ENCODE measurements at regions not wholly inside any gene's neighbourhood (a gene's known extent, or its start where the extent isn't known, plus 50 kb on each side); places are given as distances from the start of the nearest gene placed in this dataset.

- FAIRE-seq = no peak
Observed at GRCh38 chr2:22525681-22526080, 859.3 kb upstream of the KLHL29 start.

- FAIRE-seq = no peak
Observed at GRCh38 chr2:22530131-22530530, 854.8 kb upstream of the KLHL29 start.

- no peak for FAIRE-seq
Observed at GRCh38 chr2:22536133-22536532, 848.8 kb upstream of the KLHL29 start.

- FAIRE-seq = no peak
Observed at GRCh38 chr2:22554453-22554852, 830.5 kb upstream of the KLHL29 start.

GRCh38 chr2:22557406-22557805 is 827.6 kb upstream of the KLHL29 start:
- no peak for FAIRE-seq

GRCh38 chr2:22560021-22560420 is 825.0 kb upstream of the KLHL29 start:
- FAIRE-seq = no peak

- FAIRE-seq = no peak
Observed at GRCh38 chr2:22579341-22579740, 805.6 kb upstream of the KLHL29 start.

- FAIRE-seq = no peak
Observed at GRCh38 chr2:22582107-22582506, 802.9 kb upstream of the KLHL29 start.

GRCh38 chr2:22596306-22596705 is 788.7 kb upstream of the KLHL29 start:
- FAIRE-seq = no peak

- no peak for FAIRE-seq
Observed at GRCh38 chr2:22600156-22600555, 784.8 kb upstream of the KLHL29 start.

- FAIRE-seq = no peak
Observed at GRCh38 chr2:22600999-22601398, 784.0 kb upstream of the KLHL29 start.

- FAIRE-seq = no peak
Observed at GRCh38 chr2:22604136-22604535, 780.8 kb upstream of the KLHL29 start.

- no peak for FAIRE-seq
Observed at GRCh38 chr2:22616031-22616430, 768.9 kb upstream of the KLHL29 start.

GRCh38 chr2:22623620-22624019 is 761.4 kb upstream of the KLHL29 start:
- no peak for FAIRE-seq

- no peak for FAIRE-seq
Observed at GRCh38 chr2:22626621-22627020, 758.4 kb upstream of the KLHL29 start.

- FAIRE-seq = no peak
Observed at GRCh38 chr2:22628221-22628620, 756.8 kb upstream of the KLHL29 start.

GRCh38 chr2:22628906-22629305 is 756.1 kb upstream of the KLHL29 start:
- no peak for FAIRE-seq

- FAIRE-seq = no peak
Observed at GRCh38 chr2:22634167-22634566, 750.8 kb upstream of the KLHL29 start.

- FAIRE-seq = no peak
Observed at GRCh38 chr2:22656426-22656825, 728.6 kb upstream of the KLHL29 start.

GRCh38 chr2:22673529-22673928 is 711.5 kb upstream of the KLHL29 start:
- no peak for FAIRE-seq

- FAIRE-seq = no peak
Observed at GRCh38 chr2:22683914-22684313, 701.1 kb upstream of the KLHL29 start.

- no peak for FAIRE-seq
Observed at GRCh38 chr2:22690096-22690495, 694.9 kb upstream of the KLHL29 start.

GRCh38 chr2:22691666-22692065 is 693.3 kb upstream of the KLHL29 start:
- FAIRE-seq = no peak

GRCh38 chr2:22692746-22693145 is 692.2 kb upstream of the KLHL29 start:
- no peak for FAIRE-seq

GRCh38 chr2:22694300-22694699 is 690.7 kb upstream of the KLHL29 start:
- FAIRE-seq = no peak

GRCh38 chr2:22694856-22695255 is 690.1 kb upstream of the KLHL29 start:
- FAIRE-seq = no peak
